ENCODE measurements at regions not wholly inside any gene's neighbourhood (a gene's known extent, or its start where the extent isn't known, plus 50 kb on each side); places are given as distances from the start of the nearest gene placed in this dataset.

GRCh38 chr2:228876276-228876675 is 394.8 kb downstream of the PID1 start:
- H3K27ac ChIP-seq: no peak overlapping the region
- WGBS, 3 donors: 71 to 75% (median 74%) methylated on average over 2 of the region's 2 CpGs
- ATAC-seq (no peak), DNase-seq (no peak)
- H3K4me3 ChIP-seq: no peak overlapping the region
- H3K27me3 ChIP-seq (ENCODE audit: insufficient read depth in 3 of 3, low read length in 2 of 3): no peaks in the 10 kb centered on the region
- no peaks in the 10 kb centered on the region for H3K4me1 ChIP-seq
- TF ChIP-seq, protein P1, sequence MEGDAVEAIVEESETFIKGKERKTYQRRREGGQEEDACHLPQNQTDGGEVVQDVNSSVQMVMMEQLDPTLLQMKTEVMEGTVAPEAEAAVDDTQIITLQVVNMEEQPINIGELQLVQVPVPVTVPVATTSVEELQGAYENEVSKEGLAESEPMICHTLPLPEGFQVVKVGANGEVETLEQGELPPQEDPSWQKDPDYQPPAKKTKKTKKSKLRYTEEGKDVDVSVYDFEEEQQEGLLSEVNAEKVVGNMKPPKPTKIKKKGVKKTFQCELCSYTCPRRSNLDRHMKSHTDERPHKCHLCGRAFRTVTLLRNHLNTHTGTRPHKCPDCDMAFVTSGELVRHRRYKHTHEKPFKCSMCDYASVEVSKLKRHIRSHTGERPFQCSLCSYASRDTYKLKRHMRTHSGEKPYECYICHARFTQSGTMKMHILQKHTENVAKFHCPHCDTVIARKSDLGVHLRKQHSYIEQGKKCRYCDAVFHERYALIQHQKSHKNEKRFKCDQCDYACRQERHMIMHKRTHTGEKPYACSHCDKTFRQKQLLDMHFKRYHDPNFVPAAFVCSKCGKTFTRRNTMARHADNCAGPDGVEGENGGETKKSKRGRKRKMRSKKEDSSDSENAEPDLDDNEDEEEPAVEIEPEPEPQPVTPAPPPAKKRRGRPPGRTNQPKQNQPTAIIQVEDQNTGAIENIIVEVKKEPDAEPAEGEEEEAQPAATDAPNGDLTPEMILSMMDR (IDR thresholded peaks at IDR 0.05): no peak
- intact Hi-C loops (cut with DNase I): no loop called here
- H3K36me3 ChIP-seq (ENCODE audit: insufficient read depth in 1 of 2, low read depth in 1 of 2): no peaks in the 10 kb centered on the region
- no peaks in the 10 kb centered on the region for H3K9me3 ChIP-seq

DNA sequence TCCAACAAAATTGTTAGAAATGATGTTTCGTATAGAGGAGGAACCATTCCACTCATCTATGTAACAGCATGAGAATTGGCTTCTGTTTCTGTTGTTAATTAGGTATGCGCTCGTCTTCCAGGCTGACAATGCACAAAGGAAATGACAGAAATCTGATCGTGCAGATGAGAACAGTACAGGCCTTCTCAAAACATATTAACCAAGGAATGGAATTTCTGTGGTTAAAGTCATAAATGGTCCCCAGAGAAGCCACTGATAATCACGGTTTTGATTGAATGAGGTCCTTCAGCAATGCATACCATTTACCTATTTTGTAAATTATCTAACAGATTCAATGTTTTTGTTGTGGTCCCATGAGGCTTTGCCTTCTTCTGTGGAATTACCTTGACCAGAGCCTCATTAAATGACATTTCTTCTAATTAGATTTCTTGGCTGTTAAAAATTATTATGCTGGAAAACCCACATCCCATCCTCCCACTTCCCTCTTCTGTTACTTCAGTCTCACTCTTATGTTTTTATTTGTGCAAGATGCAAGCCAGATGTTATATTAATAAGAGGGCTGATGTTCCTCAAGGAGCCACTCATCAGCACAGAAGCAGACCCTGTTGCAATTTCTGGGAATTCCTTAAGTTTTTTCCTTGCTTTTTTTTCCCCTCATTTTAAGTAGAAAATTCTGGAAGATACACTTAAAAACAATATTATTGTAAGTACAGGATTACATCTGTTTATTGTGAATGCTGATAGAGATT is 395.8 kb downstream of the PID1 start:
- 18 to 28% (median 25%) methylated on average over 5 of the region's 5 CpGs for WGBS, 3 donors
- no peak for DNase-seq
- no peaks in the 10 kb centered on the region for H3K27me3 ChIP-seq (ENCODE audit: insufficient read depth in 3 of 3, low read length in 2 of 3)
- no peak overlapping the region for H3K27ac ChIP-seq
- TF ChIP-seq, protein P1 (IDR thresholded peaks at IDR 0.05): no peak
- H3K4me1 ChIP-seq: no peaks in the 10 kb centered on the region
- H3K4me3 ChIP-seq: no peak overlapping the region
- no peaks in the 10 kb centered on the region for H3K36me3 ChIP-seq (ENCODE audit: insufficient read depth in 1 of 2, low read depth in 1 of 2)
- intact Hi-C loops (cut with DNase I): no loop called here
- H3K9me3 ChIP-seq: no peaks in the 10 kb centered on the region
- no peak for ATAC-seq

DNA sequence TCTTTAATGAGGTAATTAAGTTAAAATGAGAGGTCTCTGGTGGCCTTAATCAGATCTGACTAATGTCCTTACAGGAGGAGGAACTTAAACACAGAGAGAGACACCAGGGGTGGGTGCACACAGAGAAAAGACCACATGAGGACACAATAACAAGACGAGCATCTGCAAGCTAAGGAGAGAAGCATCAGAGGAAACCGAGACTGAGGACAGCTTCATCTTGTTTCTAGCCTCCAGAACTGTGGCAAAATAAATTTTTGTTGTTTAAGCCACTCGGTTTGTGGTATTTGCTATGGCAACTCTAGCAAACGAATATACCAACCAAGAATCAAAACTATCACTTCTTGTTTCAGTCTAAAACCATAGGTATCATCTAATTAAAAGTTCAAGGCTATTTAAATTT is 400.1 kb downstream of the PID1 start:
- no peaks in the 10 kb centered on the region for H3K4me1 ChIP-seq
- ATAC-seq: no peak
- intact Hi-C loops (cut with DNase I): no loop called here
- no peak overlapping the region for H3K27ac ChIP-seq
- H3K27me3 ChIP-seq (ENCODE audit: insufficient read depth in 3 of 3, low read length in 2 of 3): no peaks in the 10 kb centered on the region
- H3K36me3 ChIP-seq (ENCODE audit: insufficient read depth in 1 of 2, low read depth in 1 of 2): no peaks in the 10 kb centered on the region
- H3K9me3 ChIP-seq: no peaks in the 10 kb centered on the region
- TF ChIP-seq, protein P1 (IDR thresholded peaks at IDR 0.05): no peak
- no peak for DNase-seq
- H3K4me3 ChIP-seq: no peak overlapping the region
- 63 to 79% (median 68%) methylated on average over 4 of the region's 4 CpGs for WGBS, 3 donors

GRCh38 chr2:228869636-228870264 is 401.3 kb downstream of the PID1 start:
- TF ChIP-seq, protein P1 (IDR thresholded peaks at IDR 0.05): no peak
- H3K27ac ChIP-seq: no peak overlapping the region
- no peaks in the 10 kb centered on the region for H3K4me1 ChIP-seq
- H3K9me3 ChIP-seq: no peaks in the 10 kb centered on the region
- H3K4me3 ChIP-seq: no peak overlapping the region
- intact Hi-C loops (cut with DNase I): no loop called here
- ATAC-seq (no peak), DNase-seq (no peak)
- no peaks in the 10 kb centered on the region for H3K36me3 ChIP-seq (ENCODE audit: insufficient read depth in 1 of 2, low read depth in 1 of 2)
- H3K27me3 ChIP-seq (ENCODE audit: insufficient read depth in 3 of 3, low read length in 2 of 3): no peaks in the 10 kb centered on the region

All from psoas muscle (tissue), 7 donors.